ENCODE measurements at regions not wholly inside any gene's neighbourhood (a gene's known extent, or its start where the extent isn't known, plus 50 kb on each side); places are given as distances from the start of the nearest gene placed in this dataset.

DNA sequence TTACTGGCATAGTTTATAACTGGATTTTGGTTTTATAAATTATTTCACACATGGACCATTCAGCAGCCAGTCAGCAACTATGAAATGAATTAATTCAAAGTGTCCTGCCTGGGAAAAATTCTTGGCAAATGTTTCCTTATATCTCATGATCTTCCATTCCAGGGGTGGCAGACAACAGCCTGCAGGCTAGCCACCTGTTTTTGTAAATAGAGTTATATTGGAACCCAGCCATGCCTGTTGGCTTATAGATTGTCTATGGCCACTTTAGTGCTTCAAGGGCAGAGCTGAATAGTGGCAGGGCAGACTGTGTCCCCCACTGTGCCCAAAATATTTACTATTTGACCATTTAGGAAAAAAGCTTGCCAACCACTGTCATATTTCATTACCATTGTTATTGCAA, 613.7 kb downstream of the TMEM114 start:
- H3K4me3 ChIP-seq (ENCODE audit: low read depth, low read length), result no peak overlapping the region
- no peaks in the 10 kb centered on the region for H3K36me3 ChIP-seq (ENCODE audit: control insufficient read depth, insufficient read depth, low read length)
- DNase-seq (ENCODE audit: low read depth), result no peak
- TF ChIP-seq CTCF (IDR thresholded peaks at IDR 0.05; ENCODE audit: insufficient read depth, low read length, poor library complexity, severe bottlenecking), result no peak
- H3K27me3 ChIP-seq (ENCODE audit: control insufficient read depth, insufficient read depth, low read length), result no peaks in the 10 kb centered on the region

DNA sequence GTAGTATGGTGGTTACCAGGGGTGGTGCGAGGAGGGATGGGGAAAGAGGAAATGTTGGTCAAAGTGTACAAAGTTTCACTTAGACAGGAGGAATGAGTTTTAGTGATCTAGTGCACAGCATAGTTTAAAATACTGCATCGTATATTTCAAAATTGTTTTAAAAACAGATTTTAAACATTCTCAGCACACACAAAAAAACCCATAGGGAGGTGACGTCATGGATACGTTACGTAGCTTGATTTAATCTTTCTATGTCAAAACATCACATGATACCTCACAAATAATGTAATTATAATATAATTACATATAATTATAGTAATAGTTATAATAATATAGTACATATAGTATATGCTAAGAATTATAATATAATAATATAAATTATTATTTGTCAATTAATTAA, 614.2 kb downstream of the TMEM114 start:
- Histone ChIP-seq H3K36me3 (ENCODE audit: control insufficient read depth, insufficient read depth, low read length) (no peaks in the 10 kb centered on the region), H3K27me3 (ENCODE audit: control insufficient read depth, insufficient read depth, low read length) (no peaks in the 10 kb centered on the region), H3K4me3 (ENCODE audit: low read depth, low read length) (no peak overlapping the region)
- DNase-seq (ENCODE audit: low read depth), result no peak
- TF ChIP-seq CTCF (IDR thresholded peaks at IDR 0.05; ENCODE audit: insufficient read depth, low read length, poor library complexity, severe bottlenecking), result no peak

DNA sequence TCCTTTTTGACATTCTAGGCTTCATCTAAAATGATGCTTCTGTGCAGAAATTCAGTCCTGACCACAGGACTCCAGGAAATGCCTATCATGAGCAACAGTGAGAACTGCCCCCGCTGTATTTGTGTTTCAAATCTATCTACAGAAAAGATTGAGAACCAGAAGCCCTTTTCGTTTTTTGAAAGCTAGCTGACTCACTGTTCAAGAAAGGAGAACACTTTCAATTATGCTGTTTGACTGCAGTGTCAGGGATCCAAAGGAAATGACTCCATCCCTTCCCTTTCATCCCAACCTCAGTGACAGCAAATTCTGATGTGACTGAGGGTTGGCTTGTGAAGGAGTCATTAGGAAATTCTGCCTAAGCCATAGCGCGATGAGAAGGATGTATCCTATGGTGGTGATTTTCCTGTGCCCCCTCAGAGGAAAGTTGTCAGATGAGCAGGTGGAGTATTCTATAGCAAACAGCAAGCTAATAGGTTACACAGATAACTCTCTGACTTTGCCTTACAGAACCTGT, 622.3 kb downstream of the TMEM114 start:
- H3K4me3 ChIP-seq (ENCODE audit: low read depth, low read length), result no peak overlapping the region
- DNase-seq (ENCODE audit: low read depth), result no peak
- no peak for TF ChIP-seq CTCF (IDR thresholded peaks at IDR 0.05; ENCODE audit: insufficient read depth, low read length, poor library complexity, severe bottlenecking)
- no peaks in the 10 kb centered on the region for H3K27me3 ChIP-seq (ENCODE audit: control insufficient read depth, insufficient read depth, low read length)
- H3K36me3 ChIP-seq (ENCODE audit: control insufficient read depth, insufficient read depth, low read length), result no peaks in the 10 kb centered on the region

- DNase-seq (ENCODE audit: low read depth), result no peak
- H3K4me3 ChIP-seq (ENCODE audit: low read depth, low read length), result no peak overlapping the region
- H3K27me3 ChIP-seq (ENCODE audit: control insufficient read depth, insufficient read depth, low read length), result no peaks in the 10 kb centered on the region
- no peaks in the 10 kb centered on the region for H3K36me3 ChIP-seq (ENCODE audit: control insufficient read depth, insufficient read depth, low read length)
- no peak for TF ChIP-seq CTCF (IDR thresholded peaks at IDR 0.05; ENCODE audit: insufficient read depth, low read length, poor library complexity, severe bottlenecking)
These were observed 625.6 kb downstream of the TMEM114 start for GRCh38 chr16:7964744-7965143.

DNA sequence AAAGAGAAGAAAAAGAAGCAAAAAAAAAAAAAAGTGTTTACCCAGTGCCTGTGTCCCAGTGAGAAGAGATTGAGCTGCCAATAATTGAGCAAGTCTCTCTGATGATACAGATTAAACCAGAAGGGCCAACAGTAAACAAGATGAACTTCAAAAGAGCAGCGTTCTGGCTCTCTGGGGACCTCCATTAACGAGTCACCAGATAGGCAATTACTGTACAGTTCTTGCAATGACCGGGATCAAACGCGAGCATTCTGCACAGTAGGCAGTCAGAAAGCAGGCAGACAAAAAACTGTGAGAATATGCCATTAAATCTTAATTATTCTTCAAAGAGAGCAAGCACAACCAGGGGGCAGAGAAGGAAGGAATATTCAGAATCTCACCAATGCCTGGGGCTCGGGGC, 626.1 kb downstream of the TMEM114 start:
- no peak for DNase-seq (ENCODE audit: low read depth)
- TF ChIP-seq CTCF (IDR thresholded peaks at IDR 0.05; ENCODE audit: insufficient read depth, low read length, poor library complexity, severe bottlenecking), result no peak
- Histone ChIP-seq H3K27me3 (ENCODE audit: control insufficient read depth, insufficient read depth, low read length) (no peaks in the 10 kb centered on the region), H3K36me3 (ENCODE audit: control insufficient read depth, insufficient read depth, low read length) (no peaks in the 10 kb centered on the region), H3K4me3 (ENCODE audit: low read depth, low read length) (no peak overlapping the region)

DNA sequence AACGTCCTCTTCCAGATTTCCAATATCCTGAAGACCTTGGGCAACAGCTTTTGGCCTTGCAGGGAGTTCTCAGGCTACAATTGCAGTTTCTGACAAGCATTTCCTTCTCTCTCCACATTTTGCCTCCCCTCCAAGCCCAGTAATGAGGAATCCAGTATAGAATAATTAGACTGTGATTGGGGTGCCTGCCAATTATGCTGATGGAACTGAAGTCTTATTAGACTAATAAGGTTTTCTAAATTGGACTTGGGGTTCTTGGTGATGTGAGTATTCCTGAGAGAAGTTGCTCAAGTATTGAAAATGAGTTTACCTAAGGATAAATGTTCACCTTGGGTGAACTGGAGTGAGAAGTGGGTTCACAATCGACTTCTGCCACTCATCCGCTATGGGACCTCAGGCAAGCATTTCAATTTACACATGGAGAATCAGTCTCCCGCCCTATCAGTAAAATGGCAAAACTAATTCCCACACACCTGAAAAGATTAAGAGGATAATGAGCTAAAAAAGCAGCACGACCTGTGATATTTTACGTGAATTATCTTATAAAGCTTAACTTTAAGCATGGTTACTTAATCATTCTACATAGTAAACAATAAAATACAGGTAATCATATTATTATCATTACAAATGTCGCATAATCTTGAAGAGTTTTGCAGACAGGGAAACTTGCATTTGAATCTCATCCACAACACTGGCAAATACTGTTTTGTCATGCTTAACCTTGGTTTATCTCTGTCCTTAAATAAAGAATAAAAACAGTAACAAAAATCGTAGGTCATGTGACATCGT, 628.0 kb downstream of the TMEM114 start:
- no peak overlapping the region for H3K4me3 ChIP-seq (ENCODE audit: low read depth, low read length)
- H3K36me3 ChIP-seq (ENCODE audit: control insufficient read depth, insufficient read depth, low read length), result no peaks in the 10 kb centered on the region
- H3K27me3 ChIP-seq (ENCODE audit: control insufficient read depth, insufficient read depth, low read length), result no peaks in the 10 kb centered on the region
- TF ChIP-seq CTCF (IDR thresholded peaks at IDR 0.05; ENCODE audit: insufficient read depth, low read length, poor library complexity, severe bottlenecking), result no peak
- DNase-seq (ENCODE audit: low read depth), result no peak
